ENCODE measurements at regions not wholly inside any gene's neighbourhood (a gene's known extent, or its start where the extent isn't known, plus 50 kb on each side); places are given as distances from the start of the nearest gene placed in this dataset.

- Histone ChIP-seq H2AFZ (ENCODE audit: low read depth, low read length) (no peak overlapping the region), H3K9me3 (replicated peaks; ENCODE audit: control insufficient read depth, insufficient read depth, low read length) (no peaks in the 10 kb centered on the region), H4K20me1 (replicated peaks; ENCODE audit: control insufficient read depth, extremely low read depth, insufficient read depth, low read length) (no peaks in the 10 kb centered on the region), H3K9me1 (replicated peaks; ENCODE audit: control insufficient read depth, extremely low read depth, insufficient read depth, low read length) (no peaks in the 10 kb centered on the region), H3K4me3 (replicated peaks in 1 of 3; ENCODE audit: insufficient read depth in 1 of 3, low read depth in 1 of 3, low read length in 3 of 3) (no peak overlapping the region), H3K4me2 (ENCODE audit: insufficient read depth, low read length) (no peak overlapping the region), H3K27me3 (ENCODE audit: control insufficient read depth in 2 of 2, insufficient read depth in 2 of 2, low read length in 2 of 2) (peaks cover 4 to 8% of the 10 kb centered on the region in 2 experiments), H3K9ac (replicated peaks; ENCODE audit: extremely low read depth, insufficient read depth, low read length) (no peak overlapping the region), H3K4me1 (ENCODE audit: control insufficient read depth, extremely low read depth, insufficient read depth, low read length) (no peaks in the 10 kb centered on the region), H3K27ac (ENCODE audit: insufficient read depth, low read depth, low read length) (no peak overlapping the region), H3K79me2 (ENCODE audit: control insufficient read depth, insufficient read depth, low read length) (no peaks in the 10 kb centered on the region), H3K36me3 (ENCODE audit: control insufficient read depth in 2 of 2, extremely low read depth in 1 of 2, insufficient read depth in 2 of 2, low read length in 2 of 2) (no peaks in the 10 kb centered on the region)
- FAIRE-seq (no peak), DNase-seq (ENCODE audit: low read depth, low spot score) (no peak)
- ChIA-PET CTCF (no interaction called here), POLR2A (no interaction called here)
- BruUV-seq (replicated peaks): no TSS peak
- TF ChIP-seq POLR2A (IDR thresholded peaks at IDR 0.05; ENCODE audit: low read depth, low read length) (no peak), GATA2 (IDR thresholded peaks at IDR 0.05; ENCODE audit: insufficient read depth, insufficient read length, low read depth, low read length) (no peak), FOS (IDR thresholded peaks at IDR 0.05; ENCODE audit: borderline replicate concordance, insufficient read depth, low read length) (no peak), EZH2 (IDR thresholded peaks at IDR 0.05; ENCODE audit: borderline replicate concordance, low read depth, low read length, severe bottlenecking) (no peak), POLR2AphosphoS5 (IDR thresholded peaks at IDR 0.05; ENCODE audit: insufficient read depth, low read depth, low read length) (no peak), JUN (IDR thresholded peaks at IDR 0.05; ENCODE audit: borderline replicate concordance, insufficient read depth, insufficient read length, low read depth) (no peak), MAX (IDR thresholded peaks at IDR 0.05; ENCODE audit: insufficient read depth, insufficient read length) (no peak), MYC (IDR thresholded peaks at IDR 0.05; ENCODE audit: low read depth, low read length) (no peak), CTCF (IDR thresholded peaks at IDR 0.05; ENCODE audit: extremely low read depth in 1 of 2, insufficient read depth in 1 of 2, low read depth in 1 of 2, low read length in 2 of 2) (no peak)
- intact Hi-C loops (cut with micrococcal nuclease) (no loop called here), dilution Hi-C loops (cut with MboI; ENCODE audit: extremely low pct_ligation_motif_present, low sequenced_read_pairs) (no loop called here)
Measured at GRCh38 chr3:31403197-31403596, 129.5 kb upstream of the STT3B start.

All from endothelial cell of umbilical vein (primary cell).